Stimulated activated naive B cell treated with anti-CD40 and anti-IgM and Interleukin-4, amounts not matched to agents 10 μg/mL and 1 μg/mL and 100 μg/mL, for 72 hours (primary cell): ENCODE measurements at regions not wholly inside any gene's neighbourhood (a gene's known extent, or its start where the extent isn't known, plus 50 kb on each side); places are given as distances from the start of the nearest gene placed in this dataset.

Experiments
- ATAC-seq, 2 donors: fragments of 150-1000 bp; cut with Tn5 transposase; replicated peaks; 2 replicates each; pipeline ENCODE4 v1.10.0; 2021; ENCODE audit warnings: moderate library complexity in 1 of 2
- DNase-seq: peaks from one replicate; pipeline ENCODE4 v3.0.0; 2021
- H3K27ac Mint-ChIP-seq: one replicate; pipeline ENCODE4 v1.8.0; 2022; ENCODE audit warnings: mild to moderate bottlenecking, mixed read lengths
- H3K27me3 Mint-ChIP-seq, 2 donors: one replicate each; pipeline ENCODE4 v1.8.0; 2022; ENCODE audit warnings: mixed read lengths in 2 of 2
- H3K36me3 Mint-ChIP-seq, 2 donors: one replicate each; pipeline ENCODE4 v1.8.0; 2022; ENCODE audit warnings: mixed read lengths in 2 of 2, mild to moderate bottlenecking in 1 of 2
- H3K4me1 Mint-ChIP-seq, 2 donors: one replicate each; pipeline ENCODE4 v1.8.0; 2022; ENCODE audit warnings: mixed read lengths in 2 of 2, mild to moderate bottlenecking in 1 of 2
- H3K4me3 Mint-ChIP-seq, 2 donors: one replicate each; pipeline ENCODE4 v1.8.0; 2022; ENCODE audit warnings: mild to moderate bottlenecking in 2 of 2, mixed read lengths in 2 of 2, moderate library complexity in 1 of 2
- H3K9me3 Mint-ChIP-seq, 2 donors: one replicate each; pipeline ENCODE4 v1.8.0; 2022; ENCODE audit warnings: mixed read lengths in 2 of 2, mild to moderate bottlenecking in 1 of 2

- no peaks in the 10 kb centered on the region for H3K27me3 Mint-ChIP-seq
- peaks cover 3 to 13% of the 10 kb centered on the region in 2 donors for H3K4me1 Mint-ChIP-seq
- H3K9me3 Mint-ChIP-seq, result peaks cover 8 to 18% of the 10 kb centered on the region in 2 donors
- H3K36me3 Mint-ChIP-seq, result peaks cover 7 to 12% of the 10 kb centered on the region in 2 donors
- no peak for DNase-seq
- no peak overlapping the region for H3K4me3 Mint-ChIP-seq
- ATAC-seq, result no peak
- no peak overlapping the region for H3K27ac Mint-ChIP-seq
These were observed 198.7 kb upstream of the MYLIP start for GRCh38 chr6:15930207-15930606.

- Mint-ChIP-seq H3K36me3 (peaks cover 7 to 12% of the 10 kb centered on the region in 2 donors), H3K4me3 (no peak overlapping the region), H3K27me3 (no peaks in the 10 kb centered on the region), H3K9me3 (peaks cover 8 to 18% of the 10 kb centered on the region in 2 donors), H3K4me1 (peaks cover 3 to 13% of the 10 kb centered on the region in 2 donors), H3K27ac (no peak overlapping the region)
- no peak for ATAC-seq
- no peak for DNase-seq
These were observed 199.2 kb upstream of the MYLIP start for GRCh38 chr6:15929685-15930084.

GRCh38 chr6:15927531-15928225, 201.2 kb upstream of the MYLIP start:
- peaks cover 3 to 13% of the 10 kb centered on the region in 2 donors for H3K4me1 Mint-ChIP-seq
- ATAC-seq, result no peak
- H3K27ac Mint-ChIP-seq, result no peak overlapping the region
- H3K4me3 Mint-ChIP-seq, result no peak overlapping the region
- DNase-seq, result no peak
- H3K9me3 Mint-ChIP-seq, result peaks cover 12 to 18% of the 10 kb centered on the region in 2 donors
- no peaks in the 10 kb centered on the region for H3K27me3 Mint-ChIP-seq
- H3K36me3 Mint-ChIP-seq, result peaks cover 7 to 12% of the 10 kb centered on the region in 2 donors

GRCh38 chr6:15926256-15926655, 202.6 kb upstream of the MYLIP start:
- DNase-seq (no peak), ATAC-seq (no peak)
- peaks cover 3 to 13% of the 10 kb centered on the region in 2 donors for H3K4me1 Mint-ChIP-seq
- no peaks in the 10 kb centered on the region for H3K27me3 Mint-ChIP-seq
- no peak overlapping the region for H3K4me3 Mint-ChIP-seq
- H3K36me3 Mint-ChIP-seq, result peaks cover 4 to 9% of the 10 kb centered on the region in 2 donors
- peaks cover 8 to 11% of the 10 kb centered on the region in 2 donors for H3K9me3 Mint-ChIP-seq
- no peak overlapping the region for H3K27ac Mint-ChIP-seq

- Mint-ChIP-seq H3K4me1 (peaks cover 3 to 13% of the 10 kb centered on the region in 2 donors), H3K4me3 (no peak overlapping the region), H3K27ac (no peak overlapping the region), H3K36me3 (peaks cover 0 to 4% of the 10 kb centered on the region in 2 donors), H3K9me3 (peaks cover 3 to 5% of the 10 kb centered on the region in 2 donors), H3K27me3 (no peaks in the 10 kb centered on the region)
- DNase-seq (no peak), ATAC-seq (no peak)
These were observed 204.0 kb upstream of the MYLIP start for GRCh38 chr6:15924893-15925292.

GRCh38 chr6:15922510-15923250, 206.2 kb upstream of the MYLIP start:
- Mint-ChIP-seq H3K9me3 (peaks cover 3 to 5% of the 10 kb centered on the region in 2 donors), H3K36me3 (peaks cover 0 to 4% of the 10 kb centered on the region in 2 donors), H3K27me3 (no peaks in the 10 kb centered on the region), H3K4me3 (no peak overlapping the region), H3K4me1 (peaks cover 3 to 13% of the 10 kb centered on the region in 2 donors), H3K27ac (no peak overlapping the region)
- ATAC-seq, result no peak
- DNase-seq, result no peak

- Mint-ChIP-seq H3K4me1 (peaks cover 0 to 3% of the 10 kb centered on the region in 2 donors), H3K9me3 (peaks cover 1 to 3% of the 10 kb centered on the region in 2 donors), H3K36me3 (no peaks in the 10 kb centered on the region), H3K27ac (no peak overlapping the region), H3K4me3 (no peak overlapping the region), H3K27me3 (no peaks in the 10 kb centered on the region)
- ATAC-seq, result no peak
- DNase-seq, result no peak
These were observed 207.6 kb upstream of the MYLIP start for GRCh38 chr6:15921243-15921642.

GRCh38 chr6:15916581-15916980, 212.3 kb upstream of the MYLIP start:
- ATAC-seq, result no peak
- Mint-ChIP-seq H3K27me3 (no peaks in the 10 kb centered on the region), H3K27ac (no peak overlapping the region), H3K36me3 (no peaks in the 10 kb centered on the region), H3K9me3 (no peaks in the 10 kb centered on the region), H3K4me1 (peaks cover 0 to 4% of the 10 kb centered on the region in 2 donors), H3K4me3 (no peak overlapping the region)
- no peak for DNase-seq

GRCh38 chr6:15915508-15916178, 213.2 kb upstream of the MYLIP start:
- Mint-ChIP-seq H3K4me1 (peaks cover 0 to 4% of the 10 kb centered on the region in 2 donors), H3K27ac (no peak overlapping the region), H3K36me3 (no peaks in the 10 kb centered on the region), H3K27me3 (no peaks in the 10 kb centered on the region), H3K4me3 (no peak overlapping the region), H3K9me3 (no peaks in the 10 kb centered on the region)
- ATAC-seq (no peak), DNase-seq (no peak)

GRCh38 chr6:15914553-15914952, 214.3 kb upstream of the MYLIP start:
- Mint-ChIP-seq H3K36me3 (no peaks in the 10 kb centered on the region), H3K27ac (no peak overlapping the region), H3K4me3 (no peak overlapping the region), H3K27me3 (no peaks in the 10 kb centered on the region), H3K4me1 (peaks cover 2 to 10% of the 10 kb centered on the region in 2 donors), H3K9me3 (no peaks in the 10 kb centered on the region)
- DNase-seq (no peak), ATAC-seq (peak; percentile 10 to 39)

GRCh38 chr6:15913573-15913972, 215.3 kb upstream of the MYLIP start:
- Mint-ChIP-seq H3K27me3 (no peaks in the 10 kb centered on the region), H3K9me3 (no peaks in the 10 kb centered on the region), H3K4me1 (peaks cover 6 to 17% of the 10 kb centered on the region in 2 donors), H3K27ac (peak overlapping the region; percentile 39), H3K4me3 (no peak overlapping the region), H3K36me3 (no peaks in the 10 kb centered on the region)
- no peak for ATAC-seq
- DNase-seq, result no peak

GRCh38 chr6:15912505-15913400, 216.1 kb upstream of the MYLIP start:
- H3K27me3 Mint-ChIP-seq, result no peaks in the 10 kb centered on the region
- no peaks in the 10 kb centered on the region for H3K36me3 Mint-ChIP-seq
- DNase-seq (no peak), ATAC-seq (no peak)
- no peaks in the 10 kb centered on the region for H3K9me3 Mint-ChIP-seq
- H3K4me1 Mint-ChIP-seq, result peaks cover 13 to 26% of the 10 kb centered on the region in 2 donors
- H3K27ac Mint-ChIP-seq, result no peak overlapping the region
- no peak overlapping the region for H3K4me3 Mint-ChIP-seq

GRCh38 chr6:15911753-15912504, 217.0 kb upstream of the MYLIP start:
- Mint-ChIP-seq H3K9me3 (no peaks in the 10 kb centered on the region), H3K27me3 (no peaks in the 10 kb centered on the region), H3K4me1 (peaks cover 17 to 34% of the 10 kb centered on the region in 2 donors), H3K36me3 (no peaks in the 10 kb centered on the region), H3K27ac (no peak overlapping the region), H3K4me3 (no peak overlapping the region)
- ATAC-seq (no peak), DNase-seq (no peak)
